Ammon's horn (tissue), 1 donor: ENCODE measurements at regions not wholly inside any gene's neighbourhood (a gene's known extent, or its start where the extent isn't known, plus 50 kb on each side); places are given as distances from the start of the nearest gene placed in this dataset.
"Not testable (repeated sequence)": the region's sequence is repeated elsewhere in the genome, so short reads cannot be mapped to it uniquely, and the experiment has no call there.

Experiments used
- DNase-seq: peaks from one replicate; pipeline ENCODE4 v3.0.0-alpha.2; 2016; ENCODE audit warnings: low spot score

DNA sequence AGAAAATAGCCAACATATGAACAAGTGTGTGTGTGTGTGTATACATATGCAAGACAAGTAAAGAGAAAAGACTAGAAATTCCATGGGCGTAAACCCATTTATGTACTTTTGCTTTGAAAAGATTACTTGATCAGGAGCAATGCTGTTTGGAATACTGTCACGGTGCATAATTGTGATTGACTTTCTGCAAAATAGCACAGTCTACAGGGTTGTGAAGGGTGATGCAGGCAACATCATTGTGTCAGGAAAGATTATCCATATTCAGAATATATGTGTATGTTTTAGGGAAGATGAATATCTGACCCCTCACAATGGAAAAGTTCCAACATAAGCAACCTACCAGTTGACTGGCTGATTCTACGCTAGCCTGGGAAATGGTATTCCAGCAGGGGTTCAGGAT lies 307.7 kb downstream of the JRKL start:
- DNase-seq, result no peak

DNA sequence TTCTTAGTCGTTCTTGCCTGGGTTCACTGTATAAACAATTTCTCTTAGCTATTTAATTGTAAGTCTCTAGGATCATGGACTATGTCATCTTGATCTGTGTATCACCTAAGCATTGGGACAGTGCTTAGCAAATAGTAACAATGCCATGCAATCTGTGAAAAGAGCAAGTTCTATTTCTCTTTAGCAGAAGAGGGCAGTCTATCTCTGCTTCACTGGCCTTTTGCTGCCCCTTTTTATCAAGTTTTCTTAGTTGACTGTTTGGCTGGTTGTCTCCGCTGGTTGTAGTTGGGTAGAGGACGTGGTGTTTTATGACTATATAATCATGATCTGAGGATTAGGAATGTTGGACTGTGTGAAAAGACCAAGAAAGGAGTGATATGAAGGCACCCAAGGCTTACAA lies 315.0 kb downstream of the JRKL start:
- no peak for DNase-seq

DNA sequence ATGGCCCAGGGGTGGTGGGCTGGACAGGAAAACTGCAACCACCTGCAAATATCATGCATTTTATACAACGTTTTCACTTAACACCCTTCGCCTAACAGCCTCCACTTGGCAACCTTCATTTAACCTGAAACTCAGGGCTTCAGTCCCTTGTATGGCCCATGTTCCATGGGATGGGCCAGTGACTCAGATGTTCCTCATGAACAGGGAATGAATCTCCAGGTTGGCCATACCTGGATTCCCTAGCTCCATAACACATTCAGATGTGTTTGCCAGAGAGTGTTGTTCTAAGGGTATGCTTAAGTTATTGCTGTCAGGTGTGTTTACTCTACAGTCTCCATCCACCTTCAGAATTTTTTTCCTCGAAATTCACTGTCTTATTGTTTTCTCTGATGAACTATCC lies 316.9 kb downstream of the JRKL start:
- DNase-seq, result no peak

DNA sequence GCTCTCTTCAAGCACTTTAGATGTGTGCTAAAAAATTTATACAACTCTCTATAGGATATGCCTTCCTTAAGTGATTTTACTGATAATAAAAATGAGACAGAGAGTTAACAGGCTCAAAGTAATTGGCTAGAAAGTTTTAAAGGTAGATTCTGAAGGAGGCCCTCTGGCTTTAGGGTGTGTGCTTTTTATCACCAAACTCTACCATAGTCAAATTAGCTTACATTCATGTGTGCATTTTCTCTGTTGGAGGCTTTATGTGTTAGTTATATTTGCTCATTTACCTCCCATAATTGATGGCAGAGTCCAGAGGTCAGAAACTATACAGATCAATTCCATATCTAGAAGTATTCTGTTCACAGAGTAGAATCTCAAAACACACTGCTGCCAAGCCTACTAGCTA lies 317.5 kb downstream of the JRKL start:
- no peak for DNase-seq

DNA sequence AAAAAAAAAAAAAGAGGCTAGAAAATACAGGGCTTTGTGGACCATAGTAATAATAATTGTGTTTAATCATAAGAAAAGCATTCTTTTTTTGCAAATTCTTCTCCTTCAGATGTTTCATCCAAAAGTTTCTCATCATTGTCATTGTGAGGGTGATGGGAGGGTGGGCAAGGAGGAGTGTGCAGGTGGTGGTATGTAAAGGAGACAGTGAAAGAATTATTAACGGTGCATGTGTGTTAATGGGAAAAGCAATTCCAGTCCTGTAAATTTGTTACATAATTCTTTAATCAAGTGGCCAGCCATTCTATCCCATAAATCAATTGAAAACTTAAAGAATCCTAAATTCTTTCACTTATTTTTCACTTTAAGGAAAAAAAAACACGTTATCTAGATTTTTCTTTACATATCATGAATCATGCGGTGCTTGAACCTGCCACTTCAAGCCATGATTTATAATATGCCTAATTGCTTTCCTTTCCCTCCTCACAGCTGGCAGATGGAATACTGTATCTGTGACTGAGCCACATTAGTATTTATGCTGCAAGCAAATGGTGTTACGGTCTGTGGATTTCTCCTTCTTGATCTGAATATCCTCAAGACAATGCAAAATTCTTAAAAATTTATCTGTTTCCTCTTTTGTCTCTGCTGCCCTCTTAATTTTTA lies 318.5 kb downstream of the JRKL start:
- DNase-seq, result no peak

DNA sequence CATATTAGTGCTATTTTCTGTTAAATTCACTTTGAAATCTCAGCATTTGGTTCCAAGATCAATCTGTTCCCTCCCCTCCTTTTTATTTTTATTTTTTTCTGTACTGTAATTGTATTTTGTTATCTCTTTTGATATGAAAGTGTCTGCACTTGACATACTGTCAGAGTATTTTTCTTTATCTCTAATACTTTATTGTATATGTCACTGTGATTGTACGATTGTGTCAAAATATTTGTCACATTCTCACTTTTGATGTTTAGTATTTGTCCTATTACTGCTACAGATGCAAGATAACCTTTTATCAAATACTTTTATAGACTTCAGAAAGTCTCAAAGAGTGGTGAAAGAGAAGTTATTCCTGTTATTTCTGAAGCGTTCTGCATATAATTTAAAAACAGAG lies 323.5 kb downstream of the JRKL start:
- DNase-seq, result no peak

DNA sequence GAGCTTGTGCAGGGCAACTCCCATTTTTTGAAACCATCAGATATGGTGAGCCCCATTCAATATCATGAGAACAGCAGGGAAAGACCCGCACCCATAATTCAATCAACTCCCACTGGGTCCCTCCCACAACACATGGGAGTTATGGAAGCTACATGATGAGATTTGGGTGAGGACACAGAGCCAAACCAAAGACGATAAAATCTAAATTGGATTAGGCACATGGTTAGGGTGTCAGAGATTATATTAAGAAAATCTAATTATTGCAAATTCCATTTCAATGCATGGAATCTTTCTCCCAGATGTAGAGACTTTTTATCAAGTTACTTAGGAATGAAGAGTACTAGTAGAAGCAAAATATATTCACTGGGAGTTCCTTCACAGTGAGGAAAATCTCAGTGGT lies 324.9 kb downstream of the JRKL start:
- no peak for DNase-seq

DNA sequence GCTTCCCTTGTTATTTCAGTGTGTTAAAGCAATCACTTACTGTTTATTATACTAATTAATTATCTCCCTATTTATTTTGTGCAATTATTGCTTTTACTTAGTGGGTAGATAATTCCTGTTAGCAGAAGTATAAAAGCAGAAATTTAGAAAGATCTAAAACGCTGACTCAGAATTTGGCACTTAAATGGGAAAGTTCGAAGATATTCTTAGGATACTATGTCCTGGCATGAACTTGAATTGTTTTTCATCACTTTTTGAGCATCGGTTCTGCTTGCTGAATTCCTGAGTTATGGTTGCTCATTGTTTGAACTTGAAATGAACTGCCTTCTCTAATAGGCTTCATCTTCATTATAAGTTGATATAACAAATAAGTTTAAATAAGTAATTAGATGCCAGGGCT lies 325.4 kb downstream of the JRKL start:
- DNase-seq, result no peak

DNA sequence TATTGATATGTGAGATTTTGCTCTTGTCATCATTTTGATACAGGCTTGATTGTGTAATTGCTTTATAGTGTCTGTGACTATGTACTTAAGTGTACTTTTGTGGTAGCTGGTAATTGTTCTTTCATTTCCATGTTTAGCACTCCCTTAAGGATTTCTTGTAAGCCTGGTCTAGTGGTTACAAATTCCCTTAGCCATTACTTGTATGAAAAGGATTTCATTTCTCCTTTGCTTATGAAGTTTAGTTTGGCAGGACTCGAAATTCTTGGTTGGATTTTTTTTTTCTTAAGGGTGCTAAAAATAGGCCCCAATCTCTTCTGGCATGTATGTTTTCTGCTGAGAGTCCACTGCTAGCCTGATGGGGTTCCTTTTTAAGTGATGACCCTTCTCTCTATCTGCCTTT lies 346.8 kb downstream of the JRKL start:
- DNase-seq, result no peak

DNA sequence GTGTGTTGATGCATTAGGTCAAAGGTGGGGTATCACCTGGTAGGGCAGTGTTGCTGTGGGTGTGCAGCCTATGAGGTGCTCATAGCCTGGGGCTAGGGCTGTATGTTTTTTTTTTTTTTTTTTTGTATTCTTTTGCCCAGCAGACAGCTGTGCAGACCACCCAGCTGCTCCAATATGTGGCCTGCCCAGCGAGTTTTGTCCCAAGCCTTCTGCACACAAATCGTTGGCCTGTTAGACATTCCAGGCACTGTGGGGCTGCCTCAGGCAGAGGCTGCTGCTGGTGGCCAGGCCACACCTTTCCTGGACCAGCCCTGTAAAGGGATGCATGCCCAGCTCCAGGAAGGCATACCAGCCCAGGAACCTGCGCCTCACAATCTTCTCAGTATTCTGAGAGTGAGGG lies 348.5 kb downstream of the JRKL start:
- DNase-seq, result no peak

DNA sequence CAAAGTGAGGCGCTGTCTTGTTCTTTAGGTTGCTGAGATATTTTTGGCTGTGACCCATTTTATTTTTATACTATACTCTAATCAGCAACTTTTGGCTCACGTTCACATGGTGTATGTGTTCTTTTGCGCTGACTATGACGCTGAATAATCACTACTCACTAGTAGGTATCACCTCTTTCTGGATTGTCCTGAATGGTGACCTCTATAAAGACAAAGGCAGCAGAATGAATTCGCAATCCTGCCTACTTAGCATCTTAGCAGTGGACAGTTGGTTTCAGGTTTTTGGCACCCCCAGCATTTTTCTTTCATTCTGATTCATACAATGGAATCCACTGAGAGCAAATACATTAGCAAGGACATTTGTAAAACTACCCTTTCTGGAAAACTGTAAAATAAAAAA lies 351.3 kb downstream of the JRKL start:
- DNase-seq, result no peak

DNA sequence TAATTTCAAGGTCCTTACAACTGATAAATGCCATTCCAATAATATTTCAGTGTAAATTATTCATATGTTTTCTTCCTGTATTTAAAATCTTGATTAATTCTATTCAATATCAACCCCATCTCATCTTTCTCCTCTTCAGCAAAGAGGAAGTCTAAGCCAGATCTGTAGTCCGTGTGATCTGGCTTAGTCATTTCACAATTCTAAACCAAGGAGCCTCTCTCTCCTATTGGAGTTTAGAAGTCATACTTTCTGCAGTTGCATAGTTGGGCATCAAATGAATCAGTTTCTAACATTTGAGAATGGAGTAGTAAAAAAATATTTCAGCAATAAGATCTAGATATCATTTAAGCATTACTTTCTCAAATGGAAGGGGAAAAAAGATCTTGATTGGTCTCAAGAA lies 354.9 kb downstream of the JRKL start:
- DNase-seq, result no peak

DNA sequence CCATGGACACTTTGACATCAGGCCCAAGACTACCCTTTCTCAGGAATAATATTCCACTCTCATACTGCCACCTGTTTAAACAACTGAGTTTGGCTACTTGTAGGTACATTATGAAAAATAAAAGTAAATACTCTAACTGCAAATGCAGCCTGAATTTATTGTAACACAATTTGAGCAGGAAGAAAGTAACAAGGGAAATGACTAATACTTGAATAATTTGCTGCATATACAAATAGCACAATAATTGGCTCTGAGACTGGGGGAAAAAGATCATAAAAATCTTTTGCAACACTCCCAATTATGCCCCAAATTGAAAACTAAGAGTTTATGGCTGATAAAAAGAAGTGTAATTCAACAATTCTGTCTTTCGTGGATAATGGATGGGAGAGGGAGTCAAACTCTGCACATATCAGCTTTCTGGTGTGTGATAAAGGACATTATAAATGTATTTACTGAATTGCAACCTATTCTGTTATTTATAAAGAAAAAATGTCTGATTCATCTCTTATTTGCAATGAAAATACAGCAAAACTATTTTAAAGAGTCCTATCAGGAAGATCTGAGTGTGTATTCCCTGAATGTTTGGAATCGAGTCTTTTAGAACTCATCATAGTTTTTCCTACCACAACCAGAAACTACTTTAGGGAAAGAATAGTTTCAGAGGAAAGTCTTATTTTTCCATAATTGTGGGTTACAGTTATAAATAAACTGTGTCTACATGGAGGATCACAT lies 359.0 kb downstream of the JRKL start:
- DNase-seq, result no peak

DNA sequence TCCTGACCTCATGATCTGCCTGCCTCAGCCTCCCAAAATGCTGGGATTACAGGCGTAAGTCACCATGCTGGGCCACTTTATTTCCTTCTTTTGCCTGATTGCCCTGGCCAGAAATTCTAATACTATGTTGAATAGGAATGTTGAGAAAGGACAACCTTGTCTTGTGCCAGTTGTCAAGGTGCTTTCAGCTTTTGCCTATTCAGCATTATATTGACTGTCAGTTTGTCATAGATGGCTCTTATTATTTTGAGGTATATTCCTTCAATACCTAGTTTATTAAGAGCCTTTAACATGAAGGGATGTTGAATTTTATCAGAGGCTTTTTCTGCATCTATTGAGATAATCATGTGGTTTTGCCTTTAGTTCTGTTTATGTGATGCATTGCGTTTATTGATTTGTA lies 362.0 kb downstream of the JRKL start:
- DNase-seq, result not testable (repeated sequence)

DNA sequence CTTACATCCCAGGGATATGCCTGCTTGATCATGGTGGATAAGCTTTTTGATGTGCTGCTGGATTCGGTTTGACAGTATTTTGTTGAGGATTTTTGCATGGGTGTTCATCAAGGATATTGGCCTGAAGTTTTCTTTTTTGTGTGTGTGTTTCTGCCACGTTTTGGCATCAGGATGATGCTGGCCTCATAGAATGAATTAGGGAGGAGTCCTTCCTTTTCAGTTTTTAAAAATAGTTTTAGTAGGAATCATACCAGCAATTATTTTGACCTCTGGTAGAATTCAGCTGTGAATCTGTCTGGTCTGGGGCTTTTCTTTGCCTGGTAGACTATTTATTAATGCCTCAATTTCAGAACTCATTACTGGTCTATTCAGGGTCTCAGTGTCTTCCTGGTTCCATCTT lies 362.4 kb downstream of the JRKL start:
- DNase-seq, result no peak

DNA sequence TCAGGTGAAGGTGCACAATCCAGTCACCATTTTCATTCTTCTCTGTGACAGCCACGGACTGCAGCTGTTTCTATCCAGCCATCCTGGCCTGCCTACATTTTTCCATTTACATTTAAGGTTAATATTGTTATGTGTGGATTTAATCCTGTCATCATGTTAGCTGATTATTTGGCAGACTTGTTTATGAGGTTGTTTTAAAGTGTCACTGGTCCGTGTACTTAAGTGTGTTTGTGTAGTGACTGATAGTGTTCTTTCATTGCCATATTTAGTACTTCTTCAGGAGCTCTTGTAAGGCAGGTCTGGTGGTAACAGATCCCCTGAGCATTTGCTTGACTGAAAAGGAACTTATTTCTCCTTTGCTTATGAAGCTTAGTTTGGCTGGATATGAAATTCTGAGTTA lies 364.2 kb downstream of the JRKL start:
- DNase-seq, result no peak

DNA sequence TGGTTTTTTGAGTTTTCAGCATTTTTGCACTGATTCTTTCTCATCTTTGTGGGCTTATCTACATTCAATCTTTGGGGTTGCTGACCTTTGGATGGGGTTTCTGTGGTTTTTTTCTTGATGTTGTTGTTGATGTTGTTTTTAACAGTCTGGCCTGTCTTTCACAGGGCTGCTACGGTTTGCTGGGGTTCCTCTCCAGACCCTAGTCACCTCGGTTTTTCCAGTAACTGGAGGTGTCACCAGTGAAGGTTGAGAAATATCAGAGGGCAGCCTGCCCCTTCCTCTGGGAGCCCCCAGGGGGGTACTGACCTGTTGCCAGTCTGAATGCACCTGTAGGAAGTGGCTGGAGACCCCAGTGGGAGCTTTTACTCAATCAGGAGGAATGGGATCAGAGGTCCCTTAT lies 365.4 kb downstream of the JRKL start:
- no peak for DNase-seq

DNA sequence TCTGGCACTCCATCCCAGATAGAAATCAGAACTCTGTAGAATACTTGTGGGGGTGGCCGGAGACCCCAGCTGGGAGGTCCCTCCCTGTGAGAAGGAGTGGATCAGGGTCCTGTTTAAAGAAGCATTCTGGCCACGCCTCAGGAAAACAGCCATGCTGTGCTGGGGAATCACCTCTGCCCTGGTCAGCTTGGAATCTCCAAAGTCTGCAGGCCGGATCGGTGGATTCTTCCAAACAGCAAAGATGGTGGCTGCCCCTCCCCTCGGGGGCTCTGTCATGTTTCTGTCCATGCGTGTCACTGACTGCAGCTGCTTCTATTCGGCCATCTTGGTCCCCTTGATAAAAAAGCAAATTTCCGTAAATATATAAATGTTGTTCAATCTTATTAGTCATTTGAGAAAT lies 365.9 kb downstream of the JRKL start:
- DNase-seq, result no peak

DNA sequence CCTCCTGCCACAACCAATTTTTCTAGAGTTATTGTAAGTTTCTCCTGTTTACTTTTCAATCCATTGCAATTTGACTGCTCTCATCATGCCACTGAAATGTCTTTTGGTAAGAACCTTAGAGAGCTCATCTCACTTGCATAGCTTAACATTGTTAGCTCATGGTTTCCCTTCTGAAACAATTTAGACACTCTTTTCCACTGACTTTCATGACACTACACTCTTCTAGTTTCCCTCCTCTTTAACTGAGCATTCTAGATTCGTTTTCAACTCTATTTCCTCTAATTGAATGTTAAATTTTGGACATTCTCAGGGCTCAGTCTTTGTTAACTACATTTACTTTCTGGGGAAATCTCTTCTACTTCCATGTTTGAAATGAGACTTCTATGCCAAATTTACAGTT lies 369.1 kb downstream of the JRKL start:
- DNase-seq, result no peak

DNA sequence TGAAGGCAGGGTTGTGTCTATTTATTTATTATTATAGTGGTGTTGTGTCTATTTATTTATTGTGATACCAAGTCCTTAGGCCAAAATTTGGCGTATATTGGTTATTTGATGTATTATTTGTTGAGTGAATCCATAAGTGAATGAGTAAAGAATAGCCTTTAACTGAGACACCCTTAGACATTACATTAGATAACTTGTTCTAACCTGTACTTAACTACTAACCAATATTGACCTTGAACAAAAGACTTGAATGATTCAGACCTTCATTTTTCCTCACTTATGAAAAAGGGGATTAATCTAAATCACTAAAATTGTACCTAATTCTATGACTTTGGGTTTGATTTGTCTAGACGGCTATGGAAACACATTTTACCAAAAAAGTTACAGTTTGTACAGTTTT lies 370.5 kb downstream of the JRKL start:
- DNase-seq, result no peak

DNA sequence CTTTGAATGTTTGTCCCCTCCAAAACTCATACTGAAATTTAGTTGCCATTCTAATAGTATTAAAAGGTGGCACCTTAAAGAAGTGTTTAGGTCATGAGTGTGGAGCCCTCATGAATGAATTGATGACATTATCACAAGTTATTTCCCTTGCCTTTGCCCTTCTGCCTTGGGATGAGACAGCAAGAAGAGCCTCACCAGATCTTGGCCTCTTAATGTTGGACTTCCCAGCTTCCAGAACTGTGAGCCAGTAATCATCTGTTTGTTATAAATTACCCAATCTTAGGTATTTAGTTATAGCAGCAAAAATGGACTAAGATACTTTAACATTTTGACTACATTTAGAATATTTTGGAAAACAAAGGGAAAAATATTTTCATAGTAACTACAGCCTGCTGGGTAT lies 371.0 kb downstream of the JRKL start:
- no peak for DNase-seq

DNA sequence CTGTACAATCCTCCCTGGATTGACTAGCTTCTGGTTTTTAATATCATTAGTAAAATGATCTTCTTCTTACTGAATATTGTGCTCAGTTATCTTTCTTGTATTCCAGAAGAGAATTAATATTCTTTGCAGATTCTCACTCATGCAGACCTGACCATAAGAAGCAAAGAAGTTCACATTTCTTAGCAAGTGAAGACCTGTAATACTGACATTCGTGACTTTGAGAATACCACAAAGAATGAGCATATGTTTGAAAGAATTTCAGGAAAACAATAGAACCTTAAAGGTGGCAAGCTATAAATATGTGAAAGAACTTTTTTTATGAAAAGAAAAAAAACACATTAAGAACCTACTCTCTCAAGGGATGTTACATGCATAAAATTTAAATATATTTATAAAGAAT lies 371.6 kb downstream of the JRKL start:
- DNase-seq, result no peak

DNA sequence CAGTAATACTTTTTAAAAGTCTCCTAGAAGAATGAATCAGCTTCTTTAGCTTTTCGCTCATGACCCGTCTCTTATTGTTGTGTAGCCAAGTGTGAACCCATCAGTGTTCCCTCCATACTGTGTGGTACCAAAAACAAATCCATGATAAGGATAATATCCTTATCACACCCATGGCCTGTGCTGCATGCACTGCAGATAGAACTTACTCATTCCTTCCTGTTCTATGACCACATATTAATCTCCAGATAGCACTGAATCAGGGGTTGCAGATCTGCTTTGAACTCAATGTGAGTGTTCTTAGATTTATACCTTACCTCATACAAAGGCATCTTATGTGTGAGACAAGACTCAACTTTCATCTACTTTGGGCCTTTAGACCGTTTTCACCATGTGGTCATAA lies 373.4 kb downstream of the JRKL start:
- DNase-seq, result no peak

DNA sequence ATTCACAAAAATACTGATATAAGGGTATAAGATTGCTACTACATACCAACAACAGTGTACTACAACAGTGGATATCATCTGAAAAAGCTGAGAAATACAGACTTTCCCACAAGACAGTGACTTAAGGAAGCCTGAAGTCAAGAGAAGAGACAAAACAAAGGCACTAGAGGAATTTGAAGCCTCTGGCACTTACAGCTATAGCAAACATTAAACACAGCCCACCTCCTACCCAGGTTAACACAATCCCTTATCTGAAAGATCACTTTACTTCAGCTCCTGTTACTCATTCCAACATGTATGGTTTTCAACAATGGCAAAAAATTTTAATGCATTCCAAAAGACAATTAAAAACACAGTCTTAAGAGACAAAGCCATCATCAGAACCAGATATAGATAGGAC lies 388.5 kb downstream of the JRKL start:
- no peak for DNase-seq
